HCT116 (cell line): ENCODE measurements at regions not wholly inside any gene's neighbourhood (a gene's known extent, or its start where the extent isn't known, plus 50 kb on each side); places are given as distances from the start of the nearest gene placed in this dataset.

ENCODE experiments used
- ATAC-seq: fragments of 200-7000 bp; cut with Tn5 transposase; 2 replicates; pipeline ENCODE4 v1.9.1; 2020; ENCODE audit warnings: mild to moderate bottlenecking, moderate library complexity
- BruUV-seq: library from RNA; stranded (reverse); fragments of 400-500 nt; replicated peaks from 2 replicates; lab custom pipeline; 2021; lab: Mats Ljungman, UMichigan
- CTCF ChIA-PET: fragments of 300-600 bp; sonication (Branson Sonifier 250); formaldehyde crosslinking; loops from one replicate; lab custom pipeline; 2021; ENCODE audit warnings: antibody characterized with exemption; lab: Charles Lee
- POLR2A ChIA-PET: fragments of 300-600, 350-600 bp; sonication (Branson Sonifier 250); formaldehyde crosslinking; loops from one replicate; lab custom pipeline; 2021; ENCODE audit warnings: antibody characterized with exemption; lab: Charles Lee
- RAD21 ChIA-PET, 2 experiments: fragments of 300-600 bp; sonication (Branson Sonifier 250); formaldehyde crosslinking; loops; one replicate each; lab custom pipeline; 2023; ENCODE audit warnings: low total read pairs in 2 of 2; ENCODE audit not compliant: uncharacterized antibody in 2 of 2, unreplicated experiment in 2 of 2, low non-redundant PET in 1 of 2; lab: Charles Lee
- DNase-seq: peaks from one replicate; pipeline ENCODE4 v3.0.0-alpha.2; 2010; ENCODE audit warnings: low read depth, low spot score
- H2AFZ ChIP-seq: fragments of 200-600 bp; shearing (Covaris generic), sonication (generic); 2 replicates; pipeline ENCODE4 v1.6.1; 2017; ENCODE audit warnings: low read depth, mixed run types, mixed read lengths, antibody characterized with exemption, low read length; ENCODE audit not compliant: poor library complexity, severe bottlenecking
- H3K27ac ChIP-seq: 2 replicates; pipeline ENCODE4 v1.5.1; 2012; ENCODE audit warnings: low read depth, low read length
- H3K27me3 ChIP-seq: fragments of 200-600 bp; sonication (generic); 2 replicates; pipeline ENCODE4 v1.6.1; 2016; ENCODE audit warnings: mixed run types, low read length, mixed read lengths; ENCODE audit not compliant: insufficient read depth
- H3K36me3 ChIP-seq, 2 experiments: fragments of 200-500 bp in 1 of 2; fragments of 200-600 bp in 1 of 2; sonication (Bioruptor generic) in 1 of 2; sonication (generic) in 1 of 2; 2 replicates each; pipeline versions ENCODE4 v1.5.1 to v1.6.1; 2014 to 2016; ENCODE audit warnings: low read length in 2 of 2, inconsistent platforms in 1 of 2, mixed read lengths in 1 of 2, mixed run types in 1 of 2; ENCODE audit not compliant: insufficient read depth in 2 of 2, control insufficient read depth in 1 of 2
- H3K4me1 ChIP-seq, 2 experiments: fragments of 200-600 bp in 1 of 2; sonication (generic) in 1 of 2; 2 replicates each; pipeline versions ENCODE4 v1.5.1 to v1.6.1; 2012 to 2017; ENCODE audit warnings: low read length in 2 of 2, inconsistent platforms in 1 of 2, mild to moderate bottlenecking in 1 of 2, mixed read lengths in 1 of 2, mixed run types in 1 of 2, moderate library complexity in 1 of 2; ENCODE audit not compliant: insufficient read depth in 2 of 2, control insufficient read depth in 1 of 2
- H3K4me2 ChIP-seq: fragments of 200-600 bp; sonication (generic); 2 replicates; pipeline ENCODE4 v1.6.1; 2017; ENCODE audit warnings: mixed run types, low read length, mixed read lengths
- H3K4me3 ChIP-seq, 2 experiments: fragments of 200-600 bp in 1 of 2; sonication (generic) in 1 of 2; replicated peaks in 1 of 2; 2 replicates each; pipeline ENCODE4 v1.5.1; 2011 to 2016; ENCODE audit warnings: low read length in 2 of 2, control low read depth in 1 of 2, low read depth in 1 of 2, mild to moderate bottlenecking in 1 of 2, mixed read lengths in 1 of 2, mixed run types in 1 of 2
- H3K79me2 ChIP-seq: fragments of 200-600 bp; sonication (generic); 2 replicates; pipeline ENCODE4 v1.6.1; 2017; ENCODE audit warnings: mild to moderate bottlenecking, mixed run types, low read length, moderate library complexity, mixed read lengths; ENCODE audit not compliant: insufficient read depth
- H3K9ac ChIP-seq: fragments of 200-600 bp; sonication (generic); 2 replicates; pipeline ENCODE4 v1.6.1; 2016; ENCODE audit warnings: low read length, mixed read lengths
- H3K9me2 ChIP-seq: fragments of 200-600 bp; sonication (generic), shearing (Covaris generic); 2 replicates; pipeline ENCODE4 v1.6.1; 2017; ENCODE audit warnings: mixed run types, mild to moderate bottlenecking, moderate library complexity; ENCODE audit not compliant: insufficient read depth
- H3K9me3 ChIP-seq, 2 experiments: fragments of 200-500 bp in 1 of 2; fragments of 200-600 bp in 1 of 2; sonication (Bioruptor generic) in 1 of 2; sonication (generic) in 1 of 2; 2 replicates each; pipeline ENCODE4 v1.6.1; 2014 to 2017; ENCODE audit warnings: low read length in 2 of 2, mixed read lengths in 2 of 2, inconsistent platforms in 1 of 2, low read depth in 1 of 2, mild to moderate bottlenecking in 1 of 2, mixed run types in 1 of 2, moderate library complexity in 1 of 2; ENCODE audit not compliant: control insufficient read depth in 1 of 2, insufficient read depth in 1 of 2
- H4K20me1 ChIP-seq: fragments of 200-600 bp; sonication (generic), shearing (Covaris generic); 2 replicates; pipeline ENCODE4 v1.6.1; 2017; ENCODE audit warnings: mixed run types, mild to moderate bottlenecking, moderate library complexity; ENCODE audit not compliant: insufficient read depth
- CBX3 ChIP-seq: IDR thresholded peaks from 2 replicates; pipeline ENCODE4 v1.6.1; 2012; ENCODE audit warnings: low read depth
- CEBPB ChIP-seq: IDR thresholded peaks from 2 replicates; pipeline ENCODE4 v1.6.1; 2012; ENCODE audit warnings: low read depth
- EGR1 ChIP-seq: IDR thresholded peaks from 2 replicates; pipeline ENCODE4 v1.6.1; 2012; ENCODE audit warnings: low read depth
- EZH2phosphoT487 ChIP-seq: fragments of 200-600 bp; IDR thresholded peaks from 2 replicates; pipeline ENCODE4 v1.6.1; 2018; ENCODE audit warnings: antibody characterized with exemption, borderline replicate concordance
- JUND ChIP-seq: IDR thresholded peaks from 2 replicates; pipeline ENCODE4 v1.6.1; 2012
- RAD21 ChIP-seq: IDR thresholded peaks from 2 replicates; pipeline ENCODE4 v1.6.1; 2012; ENCODE audit warnings: low read depth, mild to moderate bottlenecking
- SP1 ChIP-seq: IDR thresholded peaks from 2 replicates; pipeline ENCODE4 v1.6.1; 2012; ENCODE audit warnings: low read depth
- ZFX ChIP-seq: fragments of 450-650 bp; IDR thresholded peaks from 2 replicates; pipeline ENCODE4 v1.6.1; 2017
- ZNF274 ChIP-seq: fragments of 200-500 bp; sonication (Bioruptor generic); IDR thresholded peaks from 2 replicates; pipeline ENCODE4 v1.6.1; 2014; ENCODE audit warnings: mild to moderate bottlenecking, low read depth, low read length, inconsistent platforms
- intact Hi-C: fragments of 100-400 bp; cut with micrococcal nuclease; formaldehyde crosslinking; loops from 2 replicates; pipeline ENCODE4 v1.10.0; 2022
- TF ChIP-seq, protein P1 (sequence below): IDR thresholded peaks from 2 replicates; pipeline ENCODE4 v1.6.1; 2012; ENCODE audit warnings: low read depth

DNA sequence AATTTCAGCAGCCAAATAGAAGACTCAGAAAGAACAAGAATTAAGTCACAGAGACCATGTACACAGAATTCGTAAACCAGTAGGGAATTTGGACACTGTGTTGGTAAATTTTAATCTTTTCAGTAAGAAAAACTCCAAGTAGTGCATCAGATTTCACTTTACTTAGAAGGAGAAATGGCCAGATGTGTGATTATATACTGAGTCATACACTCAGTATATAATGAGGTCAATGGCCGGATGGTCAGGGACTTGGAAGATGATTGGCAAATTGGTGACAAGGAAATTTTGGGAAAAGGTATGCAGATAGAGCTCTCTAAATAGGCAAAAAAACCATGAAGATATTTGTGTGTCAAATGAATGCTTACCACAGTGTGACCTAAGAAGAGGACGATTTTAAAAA lies 399.8 kb upstream of the LRRC7 start:
- intact Hi-C loops = no loop called here
- RAD21 ChIA-PET = no interaction called here
- CTCF ChIA-PET = no interaction called here

DNA sequence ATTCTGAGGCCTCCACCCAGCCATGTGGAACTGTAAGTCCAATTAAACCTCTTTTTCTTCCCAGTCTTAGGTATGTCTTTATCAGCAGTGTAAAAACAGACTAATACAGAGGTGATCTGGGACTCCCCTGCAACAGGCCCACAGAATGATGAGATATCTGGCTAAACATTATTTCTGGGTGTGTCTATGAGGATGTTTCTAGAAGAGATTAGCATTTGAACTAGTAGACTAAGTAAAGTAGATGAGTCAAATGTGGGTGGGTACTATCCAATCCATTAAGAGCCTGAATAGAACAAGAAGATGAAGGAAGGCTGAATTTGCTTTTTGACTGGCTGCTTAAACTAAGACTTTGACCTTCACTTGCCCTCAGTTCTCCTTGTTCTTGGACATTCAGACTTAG lies 396.5 kb upstream of the LRRC7 start:
- no peak for DNase-seq
- no peak for ATAC-seq
- Histone ChIP-seq H3K9ac (no peak overlapping the region), H3K4me3 (no peak overlapping the region), H3K9me3 (no peaks in the 10 kb centered on the region), H3K4me2 (no peak overlapping the region), H4K20me1 (no peaks in the 10 kb centered on the region), H3K4me1 (no peaks in the 10 kb centered on the region), H3K36me3 (no peaks in the 10 kb centered on the region), H3K79me2 (no peaks in the 10 kb centered on the region)
- intact Hi-C loops = no loop called here
- CTCF ChIA-PET = no interaction called here
- BruUV-seq = no TSS peak
- RAD21 ChIA-PET = no interaction called here
- no peak for TF ChIP-seq EZH2phosphoT487
- TF ChIP-seq, protein P1, sequence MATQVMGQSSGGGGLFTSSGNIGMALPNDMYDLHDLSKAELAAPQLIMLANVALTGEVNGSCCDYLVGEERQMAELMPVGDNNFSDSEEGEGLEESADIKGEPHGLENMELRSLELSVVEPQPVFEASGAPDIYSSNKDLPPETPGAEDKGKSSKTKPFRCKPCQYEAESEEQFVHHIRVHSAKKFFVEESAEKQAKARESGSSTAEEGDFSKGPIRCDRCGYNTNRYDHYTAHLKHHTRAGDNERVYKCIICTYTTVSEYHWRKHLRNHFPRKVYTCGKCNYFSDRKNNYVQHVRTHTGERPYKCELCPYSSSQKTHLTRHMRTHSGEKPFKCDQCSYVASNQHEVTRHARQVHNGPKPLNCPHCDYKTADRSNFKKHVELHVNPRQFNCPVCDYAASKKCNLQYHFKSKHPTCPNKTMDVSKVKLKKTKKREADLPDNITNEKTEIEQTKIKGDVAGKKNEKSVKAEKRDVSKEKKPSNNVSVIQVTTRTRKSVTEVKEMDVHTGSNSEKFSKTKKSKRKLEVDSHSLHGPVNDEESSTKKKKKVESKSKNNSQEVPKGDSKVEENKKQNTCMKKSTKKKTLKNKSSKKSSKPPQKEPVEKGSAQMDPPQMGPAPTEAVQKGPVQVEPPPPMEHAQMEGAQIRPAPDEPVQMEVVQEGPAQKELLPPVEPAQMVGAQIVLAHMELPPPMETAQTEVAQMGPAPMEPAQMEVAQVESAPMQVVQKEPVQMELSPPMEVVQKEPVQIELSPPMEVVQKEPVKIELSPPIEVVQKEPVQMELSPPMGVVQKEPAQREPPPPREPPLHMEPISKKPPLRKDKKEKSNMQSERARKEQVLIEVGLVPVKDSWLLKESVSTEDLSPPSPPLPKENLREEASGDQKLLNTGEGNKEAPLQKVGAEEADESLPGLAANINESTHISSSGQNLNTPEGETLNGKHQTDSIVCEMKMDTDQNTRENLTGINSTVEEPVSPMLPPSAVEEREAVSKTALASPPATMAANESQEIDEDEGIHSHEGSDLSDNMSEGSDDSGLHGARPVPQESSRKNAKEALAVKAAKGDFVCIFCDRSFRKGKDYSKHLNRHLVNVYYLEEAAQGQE = no peak
- no peak for TF ChIP-seq RAD21
- TF ChIP-seq SP1 = no peak
- no peak for TF ChIP-seq ZNF274
- TF ChIP-seq CBX3 = no peak
- no peak for TF ChIP-seq ZFX
- TF ChIP-seq, all 23 proteins: peak for 0
- H2AFZ ChIP-seq = no peak overlapping the region
- H3K27ac ChIP-seq = no peak overlapping the region
- H3K27me3 ChIP-seq = no peaks in the 10 kb centered on the region
- H3K9me2 ChIP-seq = no peaks in the 10 kb centered on the region
- POLR2A ChIA-PET = no interaction called here

More for the DNA sequence above, 399.8 kb upstream of the LRRC7 start:
- Histone ChIP-seq H3K9ac (no peak overlapping the region), H3K36me3 (no peaks in the 10 kb centered on the region), H3K4me3 (no peak overlapping the region), H2AFZ (no peak overlapping the region), H3K27me3 (no peaks in the 10 kb centered on the region), H3K9me2 (no peaks in the 10 kb centered on the region), H4K20me1 (no peaks in the 10 kb centered on the region), H3K79me2 (no peaks in the 10 kb centered on the region), H3K4me2 (no peak overlapping the region), H3K27ac (no peak overlapping the region), H3K9me3 (no peaks in the 10 kb centered on the region), H3K4me1 (no peaks in the 10 kb centered on the region)
- TF ChIP-seq JUND (no peak), EGR1 (no peak), CBX3 (no peak), CEBPB (no peak)
- no peak for DNase-seq
- no peak for ATAC-seq
- BruUV-seq = no TSS peak
- POLR2A ChIA-PET = no interaction called here
